K562 (cell line): ENCODE measurements at regions not wholly inside any gene's neighbourhood (a gene's known extent, or its start where the extent isn't known, plus 50 kb on each side); places are given as distances from the start of the nearest gene placed in this dataset.

Experiments
- ATAC-seq: fragments of 200-7000 bp; cut with Tn5 transposase; 3 replicates; pipeline ENCODE4 v1.9.1; 2020; ENCODE audit warnings: moderate library complexity
- BruUV-seq: library from RNA; stranded (reverse); fragments of 400-500 nt; replicated peaks from 2 replicates; lab custom pipeline; 2021; lab: Mats Ljungman, UMichigan
- CTCF ChIA-PET: fragments of 300-600 bp; formaldehyde crosslinking; extraction: SDS; loops from one replicate; lab custom pipeline; 2021; ENCODE audit warnings: low intra/inter-chr PET ratio; lab: Yijun Ruan, JAX
- POLR2A ChIA-PET: fragments of 300-600, 350-650 bp; sonication (Branson Sonifier 250); formaldehyde crosslinking; extraction: SDS; loops from one replicate; lab custom pipeline; 2021; ENCODE audit warnings: antibody characterized with exemption, inconsistent platforms; lab: Yijun Ruan, JAX
- DNase-seq, 4 experiments: peaks; one replicate each; pipeline versions ENCODE4 v3.0.0 to v3.0.0-alpha.2; 2011 to 2018; ENCODE audit warnings: low spot score in 3 of 4, mixed read lengths in 3 of 4; ENCODE audit errors: extremely low read depth in 1 of 4
- FAIRE-seq: peaks from 2 replicates; lab custom pipeline; 2011; peaks lifted over from hg19 to GRCh38; lab: Jason Lieb, UNC
- H2AFZ ChIP-seq: 2 replicates; pipeline ENCODE4 v1.6.0; 2011; ENCODE audit warnings: low read depth, low read length, control low read depth, inconsistent platforms
- H3K27ac ChIP-seq: fragments of 200-600 bp; 3 replicates; pipeline ENCODE4 v1.8.0; 2011; ENCODE audit warnings: low read depth, mild to moderate bottlenecking, control low read depth, inconsistent platforms, low read length, moderate library complexity, mixed read lengths; ENCODE audit errors: extremely low read depth
- H3K27me3 ChIP-seq, 2 experiments: fragments of 300-600 bp in 1 of 2; 2 replicates in 1 of 2; 3 replicates in 1 of 2; pipeline versions ENCODE4 v1.6.0 to v1.8.0; 2011; ENCODE audit warnings: inconsistent platforms in 2 of 2, low read length in 2 of 2, mild to moderate bottlenecking in 1 of 2, mixed read lengths in 1 of 2, moderate library complexity in 1 of 2; ENCODE audit not compliant: control insufficient read depth in 2 of 2, insufficient read depth in 2 of 2
- H3K36me3 ChIP-seq: fragments of 300-600 bp; 3 replicates; pipeline ENCODE4 v1.8.0; 2011; ENCODE audit warnings: mild to moderate bottlenecking, low read length, inconsistent platforms; ENCODE audit not compliant: control insufficient read depth, insufficient read depth
- H3K4me1 ChIP-seq, 2 experiments: fragments of 200-600 bp in 1 of 2; replicated peaks in 1 of 2; 2 replicates in 1 of 2; 3 replicates in 1 of 2; pipeline versions ENCODE4 v1.5.1 to v1.8.0; 2011; ENCODE audit warnings: inconsistent platforms in 2 of 2, low read length in 2 of 2, mild to moderate bottlenecking in 1 of 2, mixed read lengths in 1 of 2, moderate library complexity in 1 of 2; ENCODE audit not compliant: control insufficient read depth in 2 of 2, insufficient read depth in 2 of 2
- H3K4me2 ChIP-seq: 2 replicates; pipeline ENCODE4 v1.6.1; 2011; ENCODE audit warnings: low read length, control low read depth, inconsistent platforms, mixed read lengths; ENCODE audit not compliant: insufficient read depth
- H3K4me3 ChIP-seq: fragments of 200-600 bp; sonication (generic), shearing (Covaris generic); 2 replicates; pipeline ENCODE4 v1.5.1; 2016; ENCODE audit warnings: control low read depth, inconsistent platforms
- H3K79me2 ChIP-seq: fragments of 200-600 bp; 3 replicates; pipeline ENCODE4 v1.8.0; 2011; ENCODE audit warnings: low read length, inconsistent platforms; ENCODE audit not compliant: control insufficient read depth, insufficient read depth
- H3K9ac ChIP-seq, 2 experiments: 2 replicates each; pipeline versions ENCODE4 v1.6.0 to v1.6.1; 2011; ENCODE audit warnings: low read depth in 2 of 2, low read length in 2 of 2, control low read depth in 1 of 2, inconsistent platforms in 1 of 2, mild to moderate bottlenecking in 1 of 2, mixed read lengths in 1 of 2; ENCODE audit not compliant: insufficient read depth in 1 of 2
- H3K9me1 ChIP-seq: one replicate; pipeline ENCODE4 v1.6.0; 2011; ENCODE audit warnings: inconsistent platforms, mild to moderate bottlenecking, low read length, moderate library complexity; ENCODE audit not compliant: control insufficient read depth, insufficient read depth
- H3K9me3 ChIP-seq: replicated peaks from 2 replicates; pipeline ENCODE4 v1.5.1; 2011; ENCODE audit warnings: low read depth, low read length, inconsistent platforms; ENCODE audit not compliant: control insufficient read depth, insufficient read depth
- H4K20me1 ChIP-seq: replicated peaks from 2 replicates; pipeline ENCODE4 v1.6.1; 2011; ENCODE audit warnings: low read length, inconsistent platforms, mixed read lengths; ENCODE audit not compliant: control insufficient read depth, insufficient read depth
- BRF1 ChIP-seq: IDR thresholded peaks from 3 replicates; pipeline ENCODE4 v1.6.1; 2011; ENCODE audit warnings: borderline replicate concordance, mild to moderate bottlenecking; ENCODE audit not compliant: insufficient read length; ENCODE audit errors: extremely low read depth
- MAFG ChIP-seq: fragments of 450-650 bp; conservative IDR thresholded peaks from 2 replicates; pipeline ENCODE4 v1.6.1; 2016; ENCODE audit warnings: missing genetic modification characterization, missing compliant biosample characterization
- PHB2 ChIP-seq: fragments of 450-650 bp; IDR thresholded peaks from 2 replicates; pipeline ENCODE4 v1.6.1; 2017; ENCODE audit warnings: low read depth
- REST ChIP-seq, 2 experiments: fragments of 450-650 bp; formaldehyde crosslinking in 1 of 2; IDR thresholded peaks; 2 replicates each; pipeline versions ENCODE4 v1.4.0 to v1.6.1; 2014 to 2020; ENCODE audit warnings: mild to moderate bottlenecking in 2 of 2, borderline replicate concordance in 1 of 2, low read depth in 1 of 2
- SIN3A ChIP-seq, 2 experiments: fragments of 150-350 bp in 1 of 2; IDR thresholded peaks; 2 replicates each; pipeline ENCODE4 v1.6.1; 2011 to 2016; ENCODE audit warnings: borderline replicate concordance in 2 of 2, low read depth in 2 of 2, low read length in 2 of 2, mild to moderate bottlenecking in 2 of 2, moderate library complexity in 2 of 2; ENCODE audit not compliant: control insufficient read depth in 1 of 2
- ZNF224 ChIP-seq: sonication (generic); formaldehyde crosslinking; IDR thresholded peaks from 2 replicates; pipeline ENCODE4 v1.8.0; 2022; ENCODE audit warnings: mild to moderate bottlenecking, missing genetic modification reagents
- WGBS: fragments of 100-300 bp; shearing (Covaris generic); methylation state at CpG from one replicate; pipeline ENCODE4 v1.1.6; 2016; ENCODE audit warnings: low coverage, mixed read lengths; ENCODE audit not compliant: insufficient coverage; ENCODE audit errors: missing lambda C conversion rate; 5-methylcytosine and 5-hydroxymethylcytosine counted together
- in situ Hi-C: fragments of 300-500 bp; cut with MboI; formaldehyde crosslinking; loops from 4 replicates; pipeline ENCODE4 v1.15.0; 2018; ENCODE audit warnings: inconsistent platforms, mixed read lengths
- intact Hi-C: fragments of 100-400 bp; cut with micrococcal nuclease; formaldehyde crosslinking; loops from 2 replicates; pipeline ENCODE4 v1.14.2; 2022

GRCh38 chr13:51526202-51526601 is 58.1 kb upstream of the WDFY2 start:
- no peaks in the 10 kb centered on the region for H4K20me1 ChIP-seq

More at GRCh38 chr13:51526202-51526601, 58.1 kb upstream of the WDFY2 start:
- no peak for FAIRE-seq
- H3K27ac ChIP-seq, result no peak overlapping the region
- ChIA-PET CTCF (no interaction called here), POLR2A (interaction anchor here (2.0 kb wide), 1 partner anchor 73 kb away, joined by 6 read pairs; the partner anchor contains the start of gene INTS6)
- no peak overlapping the region for H3K4me3 ChIP-seq
- no peaks in the 10 kb centered on the region for H3K27me3 ChIP-seq
- BruUV-seq, result no TSS peak
- H3K9me1 ChIP-seq, result no peaks in the 10 kb centered on the region
- no peaks in the 10 kb centered on the region for H3K36me3 ChIP-seq
- H3K4me2 ChIP-seq, result no peak overlapping the region
- H3K79me2 ChIP-seq, result no peaks in the 10 kb centered on the region
- no peak for DNase-seq
- H3K4me1 ChIP-seq, result peaks cover 0 to 19% of the 10 kb centered on the region in 2 experiments; a peak in 4 of 5 replicates
- 15% methylated on average over 3 of the region's 3 CpGs for WGBS
- TF ChIP-seq ZNF224 (CRISPR knock-in tag) (no peak), MAFG (no peak), REST (IDR thresholded peaks at IDR 0.05; ENCODE audit: borderline replicate concordance) (no peak), REST (CRISPR knock-in tag; IDR thresholded peaks at IDR 0.05; ENCODE audit: low read depth) (no peak), BRF1 (no peak), PHB2 (no peak), SIN3A (IDR thresholded peaks at IDR 0.05; ENCODE audit: borderline replicate concordance in 2 of 2, control insufficient read depth in 1 of 2, low read depth in 2 of 2, low read length in 2 of 2) (no peak)
- H3K9me3 ChIP-seq, result no peaks in the 10 kb centered on the region
- ATAC-seq, result no peak
- intact Hi-C loops (no loop called here), in situ Hi-C loops (no loop called here)
- H3K9ac ChIP-seq, result no peak overlapping the region
- no peak overlapping the region for H2AFZ ChIP-seq
